ENCODE measurements at regions not wholly inside any gene's neighbourhood (a gene's known extent, or its start where the extent isn't known, plus 50 kb on each side); places are given as distances from the start of the nearest gene placed in this dataset.

DNA sequence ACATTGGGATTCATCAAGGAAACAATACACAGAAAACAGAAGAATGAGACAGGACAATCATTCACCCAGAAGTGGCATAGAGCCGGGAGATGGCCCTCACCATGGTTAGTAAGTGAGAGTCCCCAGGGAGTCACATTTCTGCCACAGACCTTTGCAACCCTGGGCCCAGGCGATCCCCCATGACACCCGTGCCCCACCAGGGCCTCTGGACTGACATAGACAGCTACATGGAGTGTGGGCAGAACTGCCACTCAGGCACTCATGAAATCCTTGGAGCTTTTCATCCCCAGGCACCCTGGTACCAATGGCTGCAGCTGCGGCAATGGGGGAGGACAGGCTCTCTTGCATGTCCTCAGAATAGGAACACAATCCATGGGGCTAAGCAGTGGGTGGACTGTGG is 174.5 kb upstream of the TRPC4 start:
- Histone ChIP-seq H3K23ac (ENCODE audit: low read length in 2 of 2) (no peak overlapping the region), H3K36me3 (ENCODE audit: control insufficient read depth in 1 of 2, insufficient read depth in 2 of 2, low read depth in 1 of 2, low read length in 2 of 2) (peaks cover 0 to 3% of the 10 kb centered on the region in 2 experiments), H3K9me3 (ENCODE audit: control insufficient read depth, low read length) (peaks cover 11% of the 10 kb centered on the region), H3K14ac (ENCODE audit: low read length in 2 of 2) (no peak overlapping the region), H3K18ac (ENCODE audit: low read depth in 1 of 2, low read length in 2 of 2) (no peak overlapping the region), H4K8ac (ENCODE audit: low read length) (no peak overlapping the region), H2AFZ (ENCODE audit: low read depth, low read length) (no peak overlapping the region), H3K27me3 (ENCODE audit: control insufficient read depth in 1 of 2, insufficient read depth in 1 of 2, low read length in 2 of 2) (no peaks in the 10 kb centered on the region), H2BK12ac (ENCODE audit: low read length in 2 of 2) (no peak overlapping the region), H3K9ac (ENCODE audit: low read length) (no peak overlapping the region), H3K4me2 (ENCODE audit: low read length, poor library complexity, severe bottlenecking) (no peak overlapping the region), H2BK120ac (ENCODE audit: low read depth, low read length) (no peak overlapping the region), H2BK5ac (ENCODE audit: low read depth, low read length, poor library complexity, severe bottlenecking) (no peak overlapping the region), H3K27ac (ENCODE audit: low read length, poor library complexity, severe bottlenecking) (no peak overlapping the region), H4K91ac (ENCODE audit: low read length) (no peak overlapping the region), H3K4ac (ENCODE audit: low read depth in 1 of 2, low read length in 2 of 2) (no peak overlapping the region), H2BK15ac (ENCODE audit: low read depth, poor library complexity, severe bottlenecking) (no peak overlapping the region), H3K4me3 (ENCODE audit: insufficient read depth in 1 of 2, low read depth in 1 of 2, low read length in 2 of 2) (no peak overlapping the region), H2AK5ac (ENCODE audit: low read length, severe bottlenecking) (no peak overlapping the region), H3K4me1 (ENCODE audit: control insufficient read depth, insufficient read depth, low read depth, low read length) (no peaks in the 10 kb centered on the region), H3K79me1 (replicated peaks; ENCODE audit: low read length, poor library complexity, severe bottlenecking) (no peaks in the 10 kb centered on the region)
- DNase-seq = no peak
- 96% methylated on average over 4 of the region's 4 CpGs for WGBS

DNA sequence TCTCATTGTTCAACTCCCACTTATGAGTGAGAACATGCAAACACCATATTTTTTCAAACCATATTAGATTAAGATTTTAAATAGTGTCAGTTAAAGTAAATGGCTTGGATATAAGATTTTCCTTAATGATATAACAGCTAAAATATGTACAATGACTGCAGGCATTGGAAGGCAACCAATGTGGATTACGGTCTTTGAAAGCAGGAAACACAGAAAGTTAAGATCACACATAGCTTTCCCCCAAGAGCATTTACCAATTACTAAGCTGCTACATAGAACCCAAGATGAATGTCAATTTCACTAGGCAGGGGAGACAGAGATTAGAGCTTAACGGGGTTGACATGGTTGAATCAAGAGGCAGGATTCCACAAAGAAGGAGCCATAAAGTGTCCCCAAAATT is 173.2 kb upstream of the TRPC4 start:
- H2AK5ac ChIP-seq (ENCODE audit: low read length, severe bottlenecking) = no peak overlapping the region
- H2AFZ ChIP-seq (ENCODE audit: low read depth, low read length) = no peak overlapping the region
- H3K9ac ChIP-seq (ENCODE audit: low read length) = no peak overlapping the region
- H2BK5ac ChIP-seq (ENCODE audit: low read depth, low read length, poor library complexity, severe bottlenecking) = no peak overlapping the region
- H2BK15ac ChIP-seq (ENCODE audit: low read depth, poor library complexity, severe bottlenecking) = no peak overlapping the region
- H3K27me3 ChIP-seq (ENCODE audit: control insufficient read depth in 1 of 2, insufficient read depth in 1 of 2, low read length in 2 of 2) = no peaks in the 10 kb centered on the region
- H3K4me3 ChIP-seq (ENCODE audit: insufficient read depth in 1 of 2, low read depth in 1 of 2, low read length in 2 of 2) = no peak overlapping the region
- no peak overlapping the region for H3K14ac ChIP-seq (ENCODE audit: low read length in 2 of 2)
- H4K8ac ChIP-seq (ENCODE audit: low read length) = no peak overlapping the region
- H3K4me2 ChIP-seq (ENCODE audit: low read length, poor library complexity, severe bottlenecking) = no peak overlapping the region
- no peaks in the 10 kb centered on the region for H3K4me1 ChIP-seq (ENCODE audit: control insufficient read depth, insufficient read depth, low read depth, low read length)
- H3K18ac ChIP-seq (ENCODE audit: low read depth in 1 of 2, low read length in 2 of 2) = no peak overlapping the region
- H3K36me3 ChIP-seq (ENCODE audit: control insufficient read depth in 1 of 2, insufficient read depth in 2 of 2, low read depth in 1 of 2, low read length in 2 of 2) = peaks cover 0 to 3% of the 10 kb centered on the region in 2 experiments
- whole genome bisulfite sequencing = 95% methylated on average over 1 of the region's 2 CpGs
- H4K91ac ChIP-seq (ENCODE audit: low read length) = no peak overlapping the region
- H2BK120ac ChIP-seq (ENCODE audit: low read depth, low read length) = no peak overlapping the region
- no peak overlapping the region for H3K4ac ChIP-seq (ENCODE audit: low read depth in 1 of 2, low read length in 2 of 2)
- H2BK12ac ChIP-seq (ENCODE audit: low read length in 2 of 2) = no peak overlapping the region
- H3K79me1 ChIP-seq (replicated peaks; ENCODE audit: low read length, poor library complexity, severe bottlenecking) = no peaks in the 10 kb centered on the region
- H3K23ac ChIP-seq (ENCODE audit: low read length in 2 of 2) = no peak overlapping the region
- peaks cover 10% of the 10 kb centered on the region for H3K9me3 ChIP-seq (ENCODE audit: control insufficient read depth, low read length)
- H3K27ac ChIP-seq (ENCODE audit: low read length, poor library complexity, severe bottlenecking) = no peak overlapping the region
- DNase-seq = no peak

GRCh38 chr13:38024431-38024830 is 154.9 kb upstream of the TRPC4 start:
- no peak overlapping the region for H2BK120ac ChIP-seq (ENCODE audit: low read depth, low read length)
- H3K9ac ChIP-seq (ENCODE audit: low read length) = no peak overlapping the region
- no peak overlapping the region for H3K27ac ChIP-seq (ENCODE audit: low read length, poor library complexity, severe bottlenecking)
- no peak overlapping the region for H2AFZ ChIP-seq (ENCODE audit: low read depth, low read length)
- H3K23ac ChIP-seq (ENCODE audit: low read length in 2 of 2) = no peak overlapping the region
- H3K4me2 ChIP-seq (ENCODE audit: low read length, poor library complexity, severe bottlenecking) = no peak overlapping the region
- no peaks in the 10 kb centered on the region for H3K79me1 ChIP-seq (replicated peaks; ENCODE audit: low read length, poor library complexity, severe bottlenecking)
- H2BK5ac ChIP-seq (ENCODE audit: low read depth, low read length, poor library complexity, severe bottlenecking) = no peak overlapping the region
- no peaks in the 10 kb centered on the region for H3K4me1 ChIP-seq (ENCODE audit: control insufficient read depth, insufficient read depth, low read depth, low read length)
- H3K36me3 ChIP-seq (ENCODE audit: control insufficient read depth in 1 of 2, insufficient read depth in 2 of 2, low read depth in 1 of 2, low read length in 2 of 2) = no peaks in the 10 kb centered on the region
- H3K18ac ChIP-seq (ENCODE audit: low read depth in 1 of 2, low read length in 2 of 2) = no peak overlapping the region
- H3K4ac ChIP-seq (ENCODE audit: low read depth in 1 of 2, low read length in 2 of 2) = no peak overlapping the region
- no CpG with 5 or more reads among the region's 2 CpGs for WGBS
- no peak overlapping the region for H2AK5ac ChIP-seq (ENCODE audit: low read length, severe bottlenecking)
- H3K27me3 ChIP-seq (ENCODE audit: control insufficient read depth in 1 of 2, insufficient read depth in 1 of 2, low read length in 2 of 2) = no peaks in the 10 kb centered on the region
- no peak overlapping the region for H3K4me3 ChIP-seq (ENCODE audit: insufficient read depth in 1 of 2, low read depth in 1 of 2, low read length in 2 of 2)
- no peak overlapping the region for H4K8ac ChIP-seq (ENCODE audit: low read length)
- no peak overlapping the region for H4K91ac ChIP-seq (ENCODE audit: low read length)
- no peak overlapping the region for H2BK15ac ChIP-seq (ENCODE audit: low read depth, poor library complexity, severe bottlenecking)
- DNase-seq = no peak
- H3K14ac ChIP-seq (ENCODE audit: low read length in 2 of 2) = no peak overlapping the region
- H3K9me3 ChIP-seq (ENCODE audit: control insufficient read depth, low read length) = peaks cover 26% of the 10 kb centered on the region
- no peak overlapping the region for H2BK12ac ChIP-seq (ENCODE audit: low read length in 2 of 2)

GRCh38 chr13:38017320-38017719 is 147.7 kb upstream of the TRPC4 start:
- no peak overlapping the region for H2AFZ ChIP-seq (ENCODE audit: low read depth, low read length)
- H3K79me1 ChIP-seq (replicated peaks; ENCODE audit: low read length, poor library complexity, severe bottlenecking) = no peaks in the 10 kb centered on the region
- H3K9me3 ChIP-seq (ENCODE audit: control insufficient read depth, low read length) = peaks cover 39% of the 10 kb centered on the region
- no peak overlapping the region for H3K27ac ChIP-seq (ENCODE audit: low read length, poor library complexity, severe bottlenecking)
- H3K27me3 ChIP-seq (ENCODE audit: control insufficient read depth in 1 of 2, insufficient read depth in 1 of 2, low read length in 2 of 2) = no peaks in the 10 kb centered on the region
- no peak overlapping the region for H2BK120ac ChIP-seq (ENCODE audit: low read depth, low read length)
- no peak for DNase-seq
- H4K8ac ChIP-seq (ENCODE audit: low read length) = no peak overlapping the region
- H3K4me2 ChIP-seq (ENCODE audit: low read length, poor library complexity, severe bottlenecking) = no peak overlapping the region
- no peaks in the 10 kb centered on the region for H3K4me1 ChIP-seq (ENCODE audit: control insufficient read depth, insufficient read depth, low read depth, low read length)
- H3K18ac ChIP-seq (ENCODE audit: low read depth in 1 of 2, low read length in 2 of 2) = no peak overlapping the region
- H3K14ac ChIP-seq (ENCODE audit: low read length in 2 of 2) = no peak overlapping the region
- no peak overlapping the region for H3K9ac ChIP-seq (ENCODE audit: low read length)
- no CpG with 5 or more reads among the region's 2 CpGs for WGBS
- H2AK5ac ChIP-seq (ENCODE audit: low read length, severe bottlenecking) = no peak overlapping the region
- no peak overlapping the region for H4K91ac ChIP-seq (ENCODE audit: low read length)
- H2BK15ac ChIP-seq (ENCODE audit: low read depth, poor library complexity, severe bottlenecking) = no peak overlapping the region
- no peak overlapping the region for H3K4me3 ChIP-seq (ENCODE audit: insufficient read depth in 1 of 2, low read depth in 1 of 2, low read length in 2 of 2)
- no peaks in the 10 kb centered on the region for H3K36me3 ChIP-seq (ENCODE audit: control insufficient read depth in 1 of 2, insufficient read depth in 2 of 2, low read depth in 1 of 2, low read length in 2 of 2)
- H3K4ac ChIP-seq (ENCODE audit: low read depth in 1 of 2, low read length in 2 of 2) = no peak overlapping the region
- no peak overlapping the region for H2BK12ac ChIP-seq (ENCODE audit: low read length in 2 of 2)
- H2BK5ac ChIP-seq (ENCODE audit: low read depth, low read length, poor library complexity, severe bottlenecking) = no peak overlapping the region
- H3K23ac ChIP-seq (ENCODE audit: low read length in 2 of 2) = no peak overlapping the region

Measured in mesenchymal stem cell (in vitro differentiated cells and primary cell).